ENCODE measurements at regions not wholly inside any gene's neighbourhood (a gene's known extent, or its start where the extent isn't known, plus 50 kb on each side); places are given as distances from the start of the nearest gene placed in this dataset.
"Not testable (repeated sequence)": the region's sequence is repeated elsewhere in the genome, so short reads cannot be mapped to it uniquely, and the experiment has no call there.

GRCh38 chr3:80767604-80768003 lies 993.8 kb downstream of the GBE1 start:
- peak; percentile 66 for TF ChIP-seq CTCF (conservative IDR thresholded peaks at IDR 0.05)
- peak overlapping the region; percentile 96 for H3K27ac ChIP-seq

GRCh38 chr3:80754969-80755368 lies 987.2 kb upstream of the ROBO1 start:
- no peak for TF ChIP-seq CTCF (conservative IDR thresholded peaks at IDR 0.05)
- H3K27ac ChIP-seq = no peak overlapping the region

- no peak overlapping the region for H3K27ac ChIP-seq
- TF ChIP-seq CTCF (conservative IDR thresholded peaks at IDR 0.05) = no peak
Observed at GRCh38 chr3:80753021-80753420, 985.2 kb upstream of the ROBO1 start.

DNA sequence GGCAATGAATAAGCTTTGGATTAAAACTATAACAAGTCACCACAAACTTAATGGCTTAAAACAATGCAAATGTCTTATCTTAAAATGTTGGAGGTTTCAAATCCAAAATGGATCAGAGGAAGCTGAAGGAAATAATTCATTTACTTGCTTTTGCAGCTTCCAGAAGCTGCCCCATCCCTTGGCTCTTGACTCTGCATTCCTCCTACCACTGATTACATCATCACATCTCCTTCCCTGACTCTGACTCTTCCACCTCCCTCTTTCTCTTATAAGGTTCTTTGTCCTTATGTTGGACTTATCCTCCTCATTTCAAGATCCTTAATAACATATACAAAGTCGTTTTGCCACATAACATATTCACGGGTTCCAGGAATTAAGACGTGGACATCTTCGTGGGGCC lies 982.8 kb upstream of the ROBO1 start:
- no peak for TF ChIP-seq CTCF (conservative IDR thresholded peaks at IDR 0.05)
- no peak overlapping the region for H3K27ac ChIP-seq

DNA sequence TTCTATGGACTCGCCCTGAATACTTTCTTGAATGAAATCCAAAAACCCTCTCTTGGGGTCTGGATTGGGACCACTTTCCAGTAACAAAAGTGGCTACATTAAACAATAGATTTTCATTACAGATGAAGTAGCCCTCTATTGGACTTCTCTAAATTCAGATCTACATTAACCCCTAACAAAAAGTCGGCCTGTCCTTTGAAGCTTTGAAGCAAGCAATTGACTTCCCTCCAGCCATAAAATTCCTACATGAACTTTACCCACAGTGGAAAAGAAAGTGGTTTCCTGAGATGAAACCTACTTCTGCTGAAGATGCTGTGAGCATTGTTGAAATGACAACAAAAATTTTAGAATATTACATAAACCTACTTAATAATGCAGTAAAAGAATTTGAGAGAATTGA lies 967.1 kb upstream of the ROBO1 start:
- H3K27ac ChIP-seq = no peak overlapping the region
- TF ChIP-seq CTCF (conservative IDR thresholded peaks at IDR 0.05) = no peak

DNA sequence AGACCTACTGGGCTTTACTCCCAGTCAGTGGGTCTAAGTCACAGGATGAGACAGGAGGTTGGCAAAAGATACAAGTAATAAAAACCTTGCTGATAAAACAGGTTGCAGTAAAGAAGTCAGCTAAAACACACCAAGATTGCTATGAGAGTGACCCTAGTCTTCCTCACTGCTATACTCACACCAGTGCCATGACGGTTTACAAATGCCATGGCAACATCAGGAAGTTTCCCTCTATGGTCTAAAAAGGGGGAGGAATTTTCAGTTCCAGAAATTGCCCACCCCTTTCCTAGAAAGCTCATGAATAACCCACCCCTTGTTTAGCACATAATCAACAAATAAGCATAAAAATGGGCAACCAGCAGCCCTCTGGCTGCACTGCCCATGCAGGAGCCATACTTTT lies 966.7 kb upstream of the ROBO1 start:
- no peak overlapping the region for H3K27ac ChIP-seq

DNA sequence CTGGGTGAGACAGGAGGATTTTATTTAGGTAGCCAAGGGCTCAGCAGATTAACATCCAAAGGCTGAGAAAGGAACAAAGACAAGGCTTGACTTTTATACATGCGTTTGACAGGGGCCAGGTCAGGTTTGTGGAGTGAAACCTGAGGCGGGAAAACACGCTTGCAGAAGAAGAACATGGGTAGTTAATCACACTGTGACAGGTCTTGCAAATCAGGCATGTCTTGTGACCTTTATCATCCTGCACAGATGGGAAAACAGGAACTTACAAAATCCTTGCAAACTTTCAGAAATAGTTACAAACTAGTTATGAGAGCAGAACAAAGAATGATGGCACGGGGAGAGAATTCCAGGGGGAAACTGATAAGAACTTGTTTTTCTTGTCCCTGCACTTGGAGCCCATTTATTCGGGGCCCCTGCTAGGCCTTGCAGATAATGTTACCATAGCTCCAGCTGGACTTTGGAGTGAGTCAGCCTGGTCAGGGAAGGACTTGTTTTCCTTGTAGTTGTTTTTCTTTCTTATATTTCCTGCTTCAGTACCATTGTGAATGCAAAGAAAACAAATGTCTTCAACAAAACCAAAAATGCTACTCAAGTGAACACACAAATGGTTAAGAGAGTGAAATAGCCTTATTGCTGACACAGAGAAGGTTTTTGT lies 965.9 kb upstream of the ROBO1 start:
- no peak overlapping the region for H3K27ac ChIP-seq
- TF ChIP-seq CTCF (conservative IDR thresholded peaks at IDR 0.05) = no peak

More for the DNA sequence above, 966.7 kb upstream of the ROBO1 start:
- TF ChIP-seq CTCF (conservative IDR thresholded peaks at IDR 0.05) = no peak

DNA sequence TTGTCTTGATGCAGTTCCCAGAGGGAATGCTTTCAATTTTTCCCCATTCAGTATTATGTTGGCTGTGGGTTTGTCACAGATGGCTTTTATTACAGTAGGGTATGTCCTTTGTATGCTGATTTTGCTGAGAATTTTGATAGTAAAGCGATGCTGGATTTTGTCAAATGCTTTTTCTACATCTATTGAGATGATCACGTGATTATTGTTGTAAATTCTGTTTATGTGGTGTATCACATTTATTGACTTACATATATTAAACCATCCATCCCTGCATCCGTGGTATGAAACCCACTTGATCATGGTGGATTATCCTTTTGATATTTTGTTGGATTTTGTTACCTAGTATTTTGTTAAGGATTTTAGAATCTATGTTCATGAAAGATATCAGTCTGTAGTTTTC lies 959.8 kb upstream of the ROBO1 start:
- not testable (repeated sequence) for H3K27ac ChIP-seq

DNA sequence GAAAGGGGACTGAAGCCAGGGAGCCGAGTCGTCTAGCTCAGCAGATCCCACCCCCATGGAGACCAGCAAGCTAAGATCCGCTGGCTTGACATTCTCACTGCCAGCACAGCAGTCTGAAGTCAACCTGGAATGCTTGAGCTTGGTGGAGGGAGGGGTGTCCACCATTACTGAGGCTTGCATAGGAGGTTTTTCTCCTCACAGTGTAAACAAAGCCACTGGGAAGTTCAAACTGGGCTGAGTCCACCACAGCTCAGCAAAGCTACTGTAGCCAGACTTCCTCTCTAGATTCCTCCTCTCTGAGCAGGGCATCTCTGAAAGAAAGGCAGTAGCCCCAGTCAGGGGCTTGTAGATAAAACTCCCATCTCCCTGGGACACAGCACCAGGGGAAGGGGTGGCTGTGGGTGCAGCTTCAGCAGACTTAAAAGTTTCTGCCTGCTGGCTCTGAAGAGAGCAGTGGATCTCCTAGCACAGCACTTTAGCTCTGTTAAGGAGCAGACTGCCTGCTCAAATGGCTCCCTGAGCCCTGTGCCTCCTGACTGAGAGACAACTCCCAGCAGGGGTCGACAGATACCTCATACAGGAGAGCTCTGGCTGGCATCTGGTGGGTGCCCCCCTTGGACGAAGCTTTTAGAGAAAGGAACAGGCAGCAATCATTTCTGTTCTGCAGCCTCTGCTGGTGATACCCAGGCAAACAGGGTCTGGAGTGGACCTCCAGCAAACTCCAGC lies 942.0 kb upstream of the ROBO1 start:
- not testable (repeated sequence) for H3K27ac ChIP-seq
